ENCODE measurements at regions not wholly inside any gene's neighbourhood (a gene's known extent, or its start where the extent isn't known, plus 50 kb on each side); places are given as distances from the start of the nearest gene placed in this dataset.
"Not testable (repeated sequence)": the region's sequence is repeated elsewhere in the genome, so short reads cannot be mapped to it uniquely, and the experiment has no call there.

DNA sequence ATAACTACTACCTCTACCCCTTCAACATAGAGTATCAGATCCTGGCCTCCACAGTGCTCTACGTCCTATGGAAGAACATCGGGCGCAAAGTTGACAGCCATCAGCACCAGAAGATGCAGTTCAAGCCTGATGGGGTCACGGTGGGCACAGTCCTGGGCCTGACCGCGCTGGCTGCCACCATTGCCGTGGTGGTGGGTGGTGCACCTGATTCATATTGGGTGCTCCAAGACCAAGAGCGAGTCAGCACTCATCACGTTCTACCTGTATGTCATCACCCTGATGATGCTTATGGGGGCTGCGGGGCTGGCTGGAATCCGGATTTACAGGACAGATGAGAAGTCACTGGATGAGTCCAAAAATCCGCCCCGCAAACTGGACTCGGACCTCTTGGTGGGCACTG, 846.4 kb downstream of the RPIA start:
- not testable (repeated sequence) for DNase-seq

DNA sequence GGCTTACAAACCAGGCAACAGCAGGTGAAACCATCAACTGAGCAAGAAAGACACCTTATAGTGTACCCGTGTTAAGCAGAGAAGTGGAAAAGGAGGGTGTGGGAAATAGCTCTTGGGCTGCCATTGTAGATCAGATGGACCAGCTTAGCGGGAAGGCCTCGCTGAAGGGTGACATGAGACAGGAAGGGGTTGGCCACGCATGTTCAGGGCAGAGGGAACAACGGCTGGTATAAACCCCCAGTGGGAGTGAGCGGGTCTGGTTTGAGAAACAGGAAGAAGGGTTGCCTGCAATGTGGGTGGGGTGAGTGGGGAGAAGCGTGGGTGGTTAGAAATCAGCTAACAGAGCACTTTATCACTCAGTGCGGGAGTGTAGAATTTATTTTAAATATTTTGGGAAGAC, 852.6 kb downstream of the RPIA start:
- not testable (repeated sequence) for DNase-seq

DNA sequence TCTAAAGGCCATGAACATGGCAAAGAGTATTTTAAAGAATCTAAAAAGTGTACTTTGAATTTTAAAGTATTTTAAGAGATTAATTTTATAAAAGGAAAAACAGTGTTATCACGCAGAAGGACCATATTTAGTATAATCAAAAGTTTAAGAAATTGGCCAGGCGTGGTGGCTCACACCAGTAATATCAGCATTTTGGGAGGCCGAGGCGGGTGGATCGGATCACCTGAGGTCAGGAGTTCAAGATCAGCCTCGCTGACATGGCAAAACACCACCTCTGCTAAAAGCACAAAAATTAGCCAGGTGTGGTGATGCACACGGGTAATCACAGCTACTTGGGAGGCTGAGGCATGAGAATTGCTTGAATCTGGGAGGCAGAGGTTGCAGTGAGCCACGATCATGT, 887.7 kb downstream of the RPIA start:
- not testable (repeated sequence) for DNase-seq

DNA sequence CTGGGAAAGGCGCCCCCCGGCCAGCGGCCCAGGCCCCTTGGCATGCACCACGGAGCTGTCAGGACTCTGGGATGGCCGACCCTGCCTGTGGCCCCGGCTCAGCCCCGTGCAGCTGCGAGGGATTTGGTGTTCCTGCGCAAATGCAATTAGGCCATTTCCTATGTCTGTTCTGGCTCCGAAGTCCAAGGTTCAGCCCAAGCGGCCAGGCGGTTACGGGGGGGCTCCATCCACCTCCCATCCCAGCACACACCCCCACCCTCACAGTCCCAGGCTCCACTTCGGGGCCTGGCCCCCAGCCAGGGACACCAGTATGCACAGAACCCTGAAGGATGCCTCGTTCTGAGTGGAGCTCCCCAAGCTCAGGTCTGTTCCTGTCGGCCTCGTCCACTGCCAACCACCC, 891.3 kb downstream of the RPIA start:
- not testable (repeated sequence) for DNase-seq

DNA sequence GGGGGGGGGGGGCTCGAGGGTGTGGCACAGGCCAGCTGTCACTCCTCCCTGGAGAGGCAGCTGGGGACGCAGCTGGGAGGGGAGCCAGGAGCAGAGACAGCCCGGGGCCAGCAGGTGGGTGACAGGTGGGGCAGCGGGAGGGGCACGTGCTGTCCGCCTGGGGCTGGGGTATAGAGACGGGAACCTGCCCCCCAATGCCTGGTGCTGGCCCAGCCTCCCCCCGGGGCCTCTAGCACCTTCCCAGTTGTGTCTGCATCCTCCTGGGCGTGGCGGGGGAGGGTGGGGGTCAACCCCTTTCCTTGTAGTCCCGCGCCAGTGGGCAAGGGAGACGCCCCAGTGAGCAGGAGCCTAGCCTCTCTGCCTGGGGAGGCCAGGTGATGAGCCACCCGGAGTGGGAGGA, 892.6 kb downstream of the RPIA start:
- not testable (repeated sequence) for DNase-seq

DNA sequence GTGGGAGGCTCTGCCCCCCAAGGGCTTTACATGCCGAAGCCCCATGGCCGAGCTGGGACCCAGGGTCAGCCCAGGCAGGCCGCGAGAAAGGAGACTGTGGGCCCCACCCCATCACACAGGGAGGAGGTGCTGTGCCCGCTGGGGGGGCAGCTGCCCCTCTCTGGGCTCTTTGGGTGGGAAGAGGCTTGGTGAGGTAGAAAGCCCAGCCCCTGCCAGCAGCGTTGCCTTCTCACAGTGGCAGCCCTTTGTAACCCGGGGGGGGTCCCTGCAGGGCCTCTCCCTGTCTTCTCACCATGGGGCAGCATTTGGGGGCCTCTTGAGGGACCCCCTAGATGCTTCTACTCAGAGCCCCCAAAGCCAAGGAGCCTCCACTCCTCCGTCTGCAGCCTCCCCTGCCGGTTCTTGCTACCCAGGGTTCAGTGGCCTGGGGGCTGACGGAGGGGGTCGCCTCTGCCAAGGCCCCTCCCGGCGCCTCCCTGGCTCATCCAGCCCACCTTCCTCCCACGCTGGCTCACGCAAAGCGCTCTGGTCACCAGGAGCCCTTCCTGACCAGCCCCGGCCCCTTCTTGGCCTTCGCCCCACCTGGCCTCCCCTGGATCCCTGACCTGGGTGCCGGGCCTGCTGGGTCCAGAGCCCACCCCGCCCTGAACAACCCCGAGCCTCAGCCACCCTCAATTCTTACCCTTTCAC, 893.5 kb downstream of the RPIA start:
- DNase-seq: not testable (repeated sequence)

DNA sequence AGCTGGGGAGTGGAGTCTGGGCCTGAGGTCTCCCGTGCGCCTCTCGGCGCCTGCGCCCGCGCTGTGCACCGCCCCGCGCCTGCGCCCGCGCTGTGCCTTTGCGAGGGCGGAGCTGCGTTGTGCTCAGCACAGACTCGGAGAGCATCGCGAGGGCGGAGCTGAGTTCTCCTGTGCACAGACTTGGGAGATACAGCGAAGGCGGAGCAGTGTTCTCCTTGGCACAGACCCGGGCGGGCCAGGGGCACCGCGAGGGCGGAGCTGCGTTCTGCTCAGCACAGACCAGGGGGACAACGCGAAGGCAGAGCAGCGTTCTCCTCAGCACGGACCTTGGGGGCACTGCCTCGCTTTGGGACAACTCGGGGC, 894.1 kb downstream of the RPIA start:
- DNase-seq: peak; percentile 63

DNA sequence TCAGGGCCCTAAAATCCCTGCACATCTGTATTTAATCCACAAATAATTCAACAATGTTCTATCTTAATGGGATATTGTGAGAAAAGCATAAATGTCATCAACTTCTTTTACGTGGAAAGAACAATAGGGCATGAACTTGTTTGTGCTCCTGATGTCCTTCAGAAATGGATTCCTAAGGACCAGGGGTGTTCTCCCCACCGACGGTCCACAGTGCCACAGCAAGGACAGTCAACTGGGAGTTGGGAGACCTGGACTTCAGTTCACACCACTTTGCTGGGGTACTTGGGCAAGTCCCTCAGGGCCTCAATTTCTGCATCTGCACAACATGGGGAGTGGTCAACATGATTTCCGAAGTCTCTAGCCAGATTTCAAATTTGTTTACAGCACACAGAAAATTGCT, 908.4 kb downstream of the RPIA start:
- not testable (repeated sequence) for DNase-seq

DNA sequence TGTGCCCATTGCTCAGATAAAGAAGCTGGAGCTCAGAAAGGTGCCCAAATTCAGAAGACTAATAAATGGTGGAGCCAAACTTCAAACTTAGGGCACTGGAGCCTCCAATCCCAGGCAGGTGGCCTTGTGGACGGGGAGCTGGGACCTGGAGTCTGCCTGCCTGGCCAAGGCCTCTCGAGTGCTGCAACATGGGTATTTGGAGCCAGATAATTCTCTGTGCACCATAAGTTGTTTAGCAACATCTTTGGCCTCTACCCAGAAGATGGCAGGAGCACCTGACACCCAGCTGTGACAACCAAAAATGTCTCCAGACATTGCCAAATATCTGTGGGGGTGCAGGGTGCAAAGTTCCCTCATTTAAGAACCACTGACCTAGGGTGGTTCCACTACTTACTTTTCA, 915.0 kb downstream of the RPIA start:
- DNase-seq: not testable (repeated sequence)

DNA sequence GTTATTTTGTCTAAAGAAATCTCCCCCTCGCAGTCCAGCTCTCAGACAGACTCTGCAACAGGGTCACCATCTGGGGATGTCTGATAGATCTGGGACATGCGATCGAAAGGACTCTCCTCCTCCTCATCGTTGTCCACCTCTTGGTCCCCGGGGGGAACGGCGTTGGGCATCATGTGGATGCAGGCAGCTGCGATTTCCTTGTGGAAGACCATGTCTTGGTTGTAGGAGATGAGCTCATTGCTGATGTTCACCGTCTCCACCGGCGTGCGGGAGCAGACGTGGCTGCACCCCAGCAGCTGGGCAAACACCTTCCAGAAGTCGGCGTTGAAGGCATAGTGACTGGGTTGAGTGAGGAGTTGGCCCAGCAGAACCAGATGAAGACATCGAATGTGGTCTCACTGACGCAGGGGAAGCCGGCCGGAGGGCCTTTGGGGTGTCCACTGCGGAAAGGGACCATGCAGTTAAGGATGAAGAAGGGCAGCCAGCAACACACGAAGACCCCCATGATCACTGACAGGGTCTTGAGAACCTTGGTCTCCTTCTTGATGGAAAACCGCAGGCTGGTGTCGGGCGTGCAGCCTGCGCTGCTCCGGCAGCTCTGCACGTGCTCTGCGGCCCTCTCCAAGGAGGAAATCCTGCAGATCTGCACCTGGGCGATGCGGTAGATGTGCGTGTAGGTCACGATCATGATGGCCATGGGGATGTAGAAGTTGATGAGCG, 918.9 kb downstream of the RPIA start:
- not testable (repeated sequence) for DNase-seq

DNA sequence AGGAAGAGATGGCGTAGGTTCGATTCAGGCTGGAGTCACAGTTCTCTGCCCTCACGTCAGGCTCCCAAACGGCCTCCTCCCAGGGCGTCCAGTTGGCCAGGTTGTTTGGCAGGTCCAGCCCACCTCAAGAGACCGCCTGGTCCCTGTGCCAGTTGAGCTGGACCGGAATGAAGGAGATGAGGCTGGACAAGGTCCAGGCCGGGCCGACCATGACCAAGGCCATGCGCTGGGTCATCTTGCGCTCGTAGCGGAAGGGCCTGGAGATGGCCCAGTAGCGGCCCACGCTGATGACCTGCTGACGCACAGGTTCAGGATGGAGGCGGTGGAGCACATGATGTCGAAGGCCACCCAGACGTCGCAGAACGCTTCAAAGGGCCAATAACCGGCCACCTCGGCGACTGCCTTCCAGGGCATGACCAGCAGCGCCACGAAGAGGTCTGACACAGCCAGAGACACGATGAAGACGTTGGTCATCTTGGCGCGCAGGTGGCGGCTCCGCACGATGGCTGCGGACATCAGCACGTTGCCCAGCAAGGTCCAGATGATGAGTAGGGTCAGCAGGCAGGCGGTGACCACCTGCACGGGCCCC, 919.5 kb downstream of the RPIA start:
- not testable (repeated sequence) for DNase-seq

DNA sequence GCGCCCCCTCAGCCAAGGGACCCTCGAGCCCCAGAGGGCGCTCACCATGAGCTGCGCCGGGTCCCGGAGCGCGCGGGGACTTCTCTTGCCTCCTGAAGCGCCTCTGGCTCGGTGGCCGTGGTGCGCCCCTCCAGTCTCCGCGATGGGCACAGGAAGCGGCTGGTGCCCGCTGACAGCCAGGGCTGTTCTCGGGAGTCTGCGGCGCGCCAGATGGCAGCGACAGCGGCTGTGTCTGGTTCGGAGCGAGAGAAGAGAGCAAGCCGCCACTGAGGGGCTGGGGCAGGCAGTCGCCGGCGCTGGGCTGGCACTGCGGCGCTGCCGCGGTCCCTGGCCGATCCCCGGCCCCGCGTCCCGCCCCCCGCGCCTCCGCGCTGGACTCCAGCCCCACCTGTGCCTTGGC, 920.2 kb downstream of the RPIA start:
- DNase-seq: not testable (repeated sequence)

DNA sequence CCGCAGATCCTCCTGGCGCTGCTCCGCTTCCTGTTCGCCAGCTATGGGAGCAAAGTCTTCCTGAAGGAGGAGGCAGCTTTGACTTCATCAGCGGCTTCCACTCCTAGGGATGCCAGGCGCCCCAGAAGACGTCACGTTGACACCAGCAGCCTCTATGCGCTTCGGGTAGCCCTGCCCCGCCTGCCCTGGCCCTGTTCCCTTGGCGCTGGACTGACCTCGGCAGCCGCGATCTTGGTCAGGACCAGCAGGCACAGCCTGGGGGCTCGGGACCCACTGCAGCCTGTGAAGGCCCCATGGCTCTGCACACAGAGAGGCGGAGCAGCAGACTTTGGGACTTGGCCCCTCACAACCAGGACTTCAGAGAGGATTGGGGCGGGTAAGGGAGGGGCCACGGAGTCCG, 957.8 kb downstream of the RPIA start:
- not testable (repeated sequence) for DNase-seq

DNA sequence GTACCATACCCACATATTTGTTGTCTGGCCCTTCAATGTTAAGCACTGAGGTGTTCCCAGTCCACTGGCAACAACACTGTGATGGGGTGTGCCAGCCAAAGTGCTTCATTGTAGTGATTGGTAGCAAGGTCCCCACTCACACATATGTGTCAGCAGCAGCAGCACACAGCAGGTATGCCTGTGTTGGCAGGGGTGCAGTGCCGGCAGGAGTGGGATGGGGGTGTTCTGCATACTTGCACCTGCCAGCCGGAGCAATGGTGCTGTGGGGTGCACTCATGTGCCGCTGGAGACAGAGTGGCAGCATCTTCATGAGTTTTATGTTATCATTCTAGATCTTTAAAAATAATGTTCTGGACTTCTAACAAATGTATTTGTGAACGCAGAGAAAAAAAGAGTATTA, 987.8 kb downstream of the RPIA start:
- not testable (repeated sequence) for DNase-seq
